ENCODE measurements at regions not wholly inside any gene's neighbourhood (a gene's known extent, or its start where the extent isn't known, plus 50 kb on each side); places are given as distances from the start of the nearest gene placed in this dataset.
"Not testable (repeated sequence)": the region's sequence is repeated elsewhere in the genome, so short reads cannot be mapped to it uniquely, and the experiment has no call there.

- no peak overlapping the region for H3K4me3 ChIP-seq (ENCODE audit: low read length in 2 of 2)
These were observed 466.0 kb upstream of the GRM7 start for GRCh38 chr3:6394944-6395343.

DNA sequence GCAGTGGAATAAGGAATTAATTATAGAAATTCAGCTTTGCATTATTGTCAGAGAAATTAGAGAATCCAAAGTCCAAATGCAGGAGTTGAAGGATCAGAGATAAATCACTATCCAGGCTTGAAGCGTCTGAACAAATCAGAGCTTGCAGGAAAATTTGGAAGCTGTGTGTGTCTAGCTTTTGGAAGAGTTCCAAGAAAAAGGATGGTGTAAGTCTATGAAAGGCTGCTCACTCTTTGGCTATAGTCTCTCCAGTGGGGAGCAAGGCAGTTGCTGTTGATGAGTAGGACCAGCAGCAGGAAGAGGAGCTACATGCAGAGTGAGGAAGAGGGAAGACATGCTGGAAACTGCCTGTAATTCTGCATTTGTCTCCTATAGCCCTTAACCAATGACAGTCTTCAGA, 464.3 kb upstream of the GRM7 start:
- no peak overlapping the region for H2AK5ac ChIP-seq (ENCODE audit: low read depth, low read length)
- no peaks in the 10 kb centered on the region for H3K27me3 ChIP-seq (ENCODE audit: control insufficient read depth in 3 of 3, insufficient read depth in 3 of 3, low read depth in 1 of 3, low read length in 3 of 3)
- H4K8ac ChIP-seq (ENCODE audit: low read depth, low read length): no peak overlapping the region
- H3K9ac ChIP-seq (ENCODE audit: low read depth, low read length, poor library complexity): no peak overlapping the region
- H3K4me1 ChIP-seq (ENCODE audit: control insufficient read depth in 2 of 2, insufficient read depth in 1 of 2, low read depth in 1 of 2, low read length in 2 of 2): no peaks in the 10 kb centered on the region
- DNase-seq (ENCODE audit: low spot score): no peak
- no peak overlapping the region for H3K4me3 ChIP-seq (ENCODE audit: low read length in 2 of 2)
- no peak overlapping the region for H3K23ac ChIP-seq (ENCODE audit: low read depth, low read length, poor library complexity)
- no CpG with 5 or more reads among the region's 1 CpG for WGBS, 2 donors (ENCODE audit: extremely low coverage in 2 of 2, insufficient read length in 2 of 2, insufficient replicate concordance in 1 of 2)
- H3K79me1 ChIP-seq (ENCODE audit: low read depth, low read length): no peaks in the 10 kb centered on the region
- no peak overlapping the region for H4K91ac ChIP-seq (ENCODE audit: low read depth, low read length, poor library complexity)
- no peaks in the 10 kb centered on the region for H3K36me3 ChIP-seq (replicated peaks in 1 of 2; ENCODE audit: control insufficient read depth in 2 of 2, insufficient read depth in 2 of 2, low read length in 2 of 2)
- H2AFZ ChIP-seq (ENCODE audit: low read length): no peak overlapping the region
- H3K9me3 ChIP-seq (replicated peaks in 1 of 2; ENCODE audit: control insufficient read depth in 2 of 2, insufficient read depth in 1 of 2, low read depth in 1 of 2, low read length in 2 of 2): no peaks in the 10 kb centered on the region
- H3K4ac ChIP-seq (ENCODE audit: low read length): no peak overlapping the region
- no peak overlapping the region for H2BK15ac ChIP-seq (ENCODE audit: low read length)
- no peak overlapping the region for H2BK120ac ChIP-seq (ENCODE audit: low read depth, low read length)
- no peak overlapping the region for H3K4me2 ChIP-seq (ENCODE audit: insufficient read depth, low read length, poor library complexity, severe bottlenecking)
- no peak overlapping the region for H2BK12ac ChIP-seq (ENCODE audit: low read length)
- H3K18ac ChIP-seq (ENCODE audit: low read length): no peak overlapping the region
- H3K27ac ChIP-seq (replicated peaks; ENCODE audit: low read length): no peak overlapping the region
- no peak overlapping the region for H2BK5ac ChIP-seq (ENCODE audit: low read length)
- H3K14ac ChIP-seq (ENCODE audit: low read length): no peak overlapping the region

More at GRCh38 chr3:6394944-6395343, 466.0 kb upstream of the GRM7 start:
- Histone ChIP-seq H3K36me3 (replicated peaks in 1 of 2; ENCODE audit: control insufficient read depth in 2 of 2, insufficient read depth in 2 of 2, low read length in 2 of 2) (no peaks in the 10 kb centered on the region), H4K8ac (ENCODE audit: low read depth, low read length) (no peak overlapping the region), H2BK12ac (ENCODE audit: low read length) (no peak overlapping the region), H2BK15ac (ENCODE audit: low read length) (no peak overlapping the region), H3K4ac (ENCODE audit: low read length) (no peak overlapping the region), H2AK5ac (ENCODE audit: low read depth, low read length) (no peak overlapping the region), H2BK5ac (ENCODE audit: low read length) (no peak overlapping the region), H3K27ac (replicated peaks; ENCODE audit: low read length) (no peak overlapping the region), H3K14ac (ENCODE audit: low read length) (no peak overlapping the region), H3K9ac (ENCODE audit: low read depth, low read length, poor library complexity) (no peak overlapping the region), H3K9me3 (replicated peaks in 1 of 2; ENCODE audit: control insufficient read depth in 2 of 2, insufficient read depth in 1 of 2, low read depth in 1 of 2, low read length in 2 of 2) (no peaks in the 10 kb centered on the region), H3K23ac (ENCODE audit: low read depth, low read length, poor library complexity) (no peak overlapping the region), H3K4me2 (ENCODE audit: insufficient read depth, low read length, poor library complexity, severe bottlenecking) (no peak overlapping the region), H3K79me1 (ENCODE audit: low read depth, low read length) (no peaks in the 10 kb centered on the region), H3K18ac (ENCODE audit: low read length) (no peak overlapping the region), H2AFZ (ENCODE audit: low read length) (no peak overlapping the region), H3K4me1 (ENCODE audit: control insufficient read depth in 2 of 2, insufficient read depth in 1 of 2, low read depth in 1 of 2, low read length in 2 of 2) (no peaks in the 10 kb centered on the region), H3K27me3 (ENCODE audit: control insufficient read depth in 3 of 3, insufficient read depth in 3 of 3, low read depth in 1 of 3, low read length in 3 of 3) (no peaks in the 10 kb centered on the region), H2BK120ac (ENCODE audit: low read depth, low read length) (no peak overlapping the region), H4K91ac (ENCODE audit: low read depth, low read length, poor library complexity) (no peak overlapping the region)
- no peak for DNase-seq (ENCODE audit: low spot score)
- WGBS, 2 donors (ENCODE audit: extremely low coverage in 2 of 2, insufficient read length in 2 of 2, insufficient replicate concordance in 1 of 2): no CpG with 5 or more reads among the region's 2 CpGs

- H3K27me3 ChIP-seq (ENCODE audit: control insufficient read depth in 3 of 3, insufficient read depth in 3 of 3, low read depth in 1 of 3, low read length in 3 of 3); H3K9ac ChIP-seq (ENCODE audit: low read depth, low read length, poor library complexity); H2AK5ac ChIP-seq (ENCODE audit: low read depth, low read length); H3K79me1 ChIP-seq (ENCODE audit: low read depth, low read length); H3K4me1 ChIP-seq (ENCODE audit: control insufficient read depth in 2 of 2, insufficient read depth in 1 of 2, low read depth in 1 of 2, low read length in 2 of 2); H2BK12ac ChIP-seq (ENCODE audit: low read length); H3K9me3 ChIP-seq (replicated peaks in 1 of 2; ENCODE audit: control insufficient read depth in 2 of 2, insufficient read depth in 1 of 2, low read depth in 1 of 2, low read length in 2 of 2); H3K14ac ChIP-seq (ENCODE audit: low read length); H2BK120ac ChIP-seq (ENCODE audit: low read depth, low read length); H3K18ac ChIP-seq (ENCODE audit: low read length); H3K4me2 ChIP-seq (ENCODE audit: insufficient read depth, low read length, poor library complexity, severe bottlenecking); H2BK5ac ChIP-seq (ENCODE audit: low read length); H2AFZ ChIP-seq (ENCODE audit: low read length); H3K27ac ChIP-seq (replicated peaks; ENCODE audit: low read length); DNase-seq (ENCODE audit: low spot score); H3K4ac ChIP-seq (ENCODE audit: low read length); H4K8ac ChIP-seq (ENCODE audit: low read depth, low read length); H4K91ac ChIP-seq (ENCODE audit: low read depth, low read length, poor library complexity); H2BK15ac ChIP-seq (ENCODE audit: low read length); H3K23ac ChIP-seq (ENCODE audit: low read depth, low read length, poor library complexity); H3K36me3 ChIP-seq (replicated peaks in 1 of 2; ENCODE audit: control insufficient read depth in 2 of 2, insufficient read depth in 2 of 2, low read length in 2 of 2); H3K4me3 ChIP-seq (ENCODE audit: low read length in 2 of 2): not testable (repeated sequence)
- WGBS, 2 donors (ENCODE audit: extremely low coverage in 2 of 2, insufficient read length in 2 of 2, insufficient replicate concordance in 1 of 2): no CpG with 5 or more reads among the region's 4 CpGs
These were observed 458.2 kb upstream of the GRM7 start for GRCh38 chr3:6402666-6403065.

GRCh38 chr3:6406923-6407322, 454.0 kb upstream of the GRM7 start:
- H2BK12ac ChIP-seq (ENCODE audit: low read length); H2AFZ ChIP-seq (ENCODE audit: low read length); H2AK5ac ChIP-seq (ENCODE audit: low read depth, low read length); H3K4me3 ChIP-seq (ENCODE audit: low read length in 2 of 2); H2BK5ac ChIP-seq (ENCODE audit: low read length); H3K27ac ChIP-seq (replicated peaks; ENCODE audit: low read length); H2BK15ac ChIP-seq (ENCODE audit: low read length); H4K91ac ChIP-seq (ENCODE audit: low read depth, low read length, poor library complexity); H3K4me2 ChIP-seq (ENCODE audit: insufficient read depth, low read length, poor library complexity, severe bottlenecking); H3K9me3 ChIP-seq (replicated peaks in 1 of 2; ENCODE audit: control insufficient read depth in 2 of 2, insufficient read depth in 1 of 2, low read depth in 1 of 2, low read length in 2 of 2); H3K79me1 ChIP-seq (ENCODE audit: low read depth, low read length); H3K14ac ChIP-seq (ENCODE audit: low read length); H3K23ac ChIP-seq (ENCODE audit: low read depth, low read length, poor library complexity); H3K4me1 ChIP-seq (ENCODE audit: control insufficient read depth in 2 of 2, insufficient read depth in 1 of 2, low read depth in 1 of 2, low read length in 2 of 2); H3K9ac ChIP-seq (ENCODE audit: low read depth, low read length, poor library complexity); H2BK120ac ChIP-seq (ENCODE audit: low read depth, low read length); H3K18ac ChIP-seq (ENCODE audit: low read length); H3K4ac ChIP-seq (ENCODE audit: low read length); H3K27me3 ChIP-seq (ENCODE audit: control insufficient read depth in 3 of 3, insufficient read depth in 3 of 3, low read depth in 1 of 3, low read length in 3 of 3); H3K36me3 ChIP-seq (replicated peaks in 1 of 2; ENCODE audit: control insufficient read depth in 2 of 2, insufficient read depth in 2 of 2, low read length in 2 of 2); DNase-seq (ENCODE audit: low spot score); H4K8ac ChIP-seq (ENCODE audit: low read depth, low read length): not testable (repeated sequence)
- no CpG with 5 or more reads among the region's 4 CpGs for WGBS, 2 donors (ENCODE audit: extremely low coverage in 2 of 2, insufficient read length in 2 of 2, insufficient replicate concordance in 1 of 2)
